ENCODE measurements at regions not wholly inside any gene's neighbourhood (a gene's known extent, or its start where the extent isn't known, plus 50 kb on each side); places are given as distances from the start of the nearest gene placed in this dataset.

- H3K9me1 ChIP-seq (ENCODE audit: control insufficient read depth, extremely low read depth, insufficient read depth, low read length) = no peaks in the 10 kb centered on the region
- dilution Hi-C loops (cut with MboI; ENCODE audit: extremely low pct_ligation_motif_present, low sequenced_read_pairs) = no loop called here
- H3K36me3 ChIP-seq (ENCODE audit: control insufficient read depth in 2 of 2, extremely low read depth in 1 of 2, insufficient read depth in 2 of 2, low read length in 2 of 2) = no peaks in the 10 kb centered on the region
- H3K27me3 ChIP-seq (ENCODE audit: control insufficient read depth, extremely low read depth, insufficient read depth, low read length) = no peaks in the 10 kb centered on the region
- H3K9me3 ChIP-seq (ENCODE audit: control insufficient read depth, low read depth, low read length) = no peaks in the 10 kb centered on the region
- no peak overlapping the region for H3K9ac ChIP-seq (ENCODE audit: control insufficient read depth, extremely low read depth, insufficient read depth, low read length)
- H2AFZ ChIP-seq (ENCODE audit: control insufficient read depth, low read length) = no peak overlapping the region
- TF ChIP-seq, protein P1, sequence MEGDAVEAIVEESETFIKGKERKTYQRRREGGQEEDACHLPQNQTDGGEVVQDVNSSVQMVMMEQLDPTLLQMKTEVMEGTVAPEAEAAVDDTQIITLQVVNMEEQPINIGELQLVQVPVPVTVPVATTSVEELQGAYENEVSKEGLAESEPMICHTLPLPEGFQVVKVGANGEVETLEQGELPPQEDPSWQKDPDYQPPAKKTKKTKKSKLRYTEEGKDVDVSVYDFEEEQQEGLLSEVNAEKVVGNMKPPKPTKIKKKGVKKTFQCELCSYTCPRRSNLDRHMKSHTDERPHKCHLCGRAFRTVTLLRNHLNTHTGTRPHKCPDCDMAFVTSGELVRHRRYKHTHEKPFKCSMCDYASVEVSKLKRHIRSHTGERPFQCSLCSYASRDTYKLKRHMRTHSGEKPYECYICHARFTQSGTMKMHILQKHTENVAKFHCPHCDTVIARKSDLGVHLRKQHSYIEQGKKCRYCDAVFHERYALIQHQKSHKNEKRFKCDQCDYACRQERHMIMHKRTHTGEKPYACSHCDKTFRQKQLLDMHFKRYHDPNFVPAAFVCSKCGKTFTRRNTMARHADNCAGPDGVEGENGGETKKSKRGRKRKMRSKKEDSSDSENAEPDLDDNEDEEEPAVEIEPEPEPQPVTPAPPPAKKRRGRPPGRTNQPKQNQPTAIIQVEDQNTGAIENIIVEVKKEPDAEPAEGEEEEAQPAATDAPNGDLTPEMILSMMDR (optimal IDR thresholded peaks at IDR 0.05 in 1 of 3, IDR thresholded peaks at IDR 0.05 in 1 of 3, conservative IDR thresholded peaks at IDR 0.05 in 1 of 3; ENCODE audit: extremely low read depth in 1 of 3, insufficient read depth in 2 of 3, low read length in 3 of 3) = no peak
- TF ChIP-seq EZH2 (IDR thresholded peaks at IDR 0.05; ENCODE audit: low read length) = no peak
- no peaks in the 10 kb centered on the region for H3K79me2 ChIP-seq (ENCODE audit: control insufficient read depth, insufficient read depth, low read length)
- H3K4me2 ChIP-seq (ENCODE audit: control insufficient read depth, extremely low read depth, insufficient read depth, low read depth, low read length) = no peak overlapping the region
- no peaks in the 10 kb centered on the region for H3K4me1 ChIP-seq (ENCODE audit: control insufficient read depth, extremely low read depth, insufficient read depth, low read length)
- H4K20me1 ChIP-seq (ENCODE audit: control insufficient read depth, extremely low read depth, insufficient read depth, low read length) = no peaks in the 10 kb centered on the region
- H3K27ac ChIP-seq (ENCODE audit: control insufficient read depth, insufficient read depth, low read length) = no peak overlapping the region
- DNase-seq (ENCODE audit: low read depth, low spot score) (no peak), FAIRE-seq (no peak)
- no peak overlapping the region for H3K4me3 ChIP-seq (ENCODE audit: control insufficient read depth in 2 of 3, extremely low read depth in 1 of 3, insufficient read depth in 2 of 3, low read depth in 1 of 3, low read length in 3 of 3)
Observed at GRCh38 chr7:125336326-125336725, 406.7 kb upstream of the POT1 start.

GRCh38 chr7:125326666-125327255, 397.1 kb upstream of the POT1 start:
- Histone ChIP-seq H4K20me1 (ENCODE audit: control insufficient read depth, extremely low read depth, insufficient read depth, low read length) (no peaks in the 10 kb centered on the region), H3K9ac (ENCODE audit: control insufficient read depth, extremely low read depth, insufficient read depth, low read length) (no peak overlapping the region), H3K4me2 (ENCODE audit: control insufficient read depth, extremely low read depth, insufficient read depth, low read depth, low read length) (no peak overlapping the region), H3K36me3 (ENCODE audit: control insufficient read depth in 2 of 2, extremely low read depth in 1 of 2, insufficient read depth in 2 of 2, low read length in 2 of 2) (no peaks in the 10 kb centered on the region), H2AFZ (ENCODE audit: control insufficient read depth, low read length) (no peak overlapping the region), H3K27me3 (ENCODE audit: control insufficient read depth, extremely low read depth, insufficient read depth, low read length) (no peaks in the 10 kb centered on the region), H3K27ac (ENCODE audit: control insufficient read depth, insufficient read depth, low read length) (no peak overlapping the region), H3K9me1 (ENCODE audit: control insufficient read depth, extremely low read depth, insufficient read depth, low read length) (no peaks in the 10 kb centered on the region), H3K4me3 (ENCODE audit: control insufficient read depth in 2 of 3, extremely low read depth in 1 of 3, insufficient read depth in 2 of 3, low read depth in 1 of 3, low read length in 3 of 3) (no peak overlapping the region), H3K9me3 (ENCODE audit: control insufficient read depth, low read depth, low read length) (no peaks in the 10 kb centered on the region), H3K4me1 (ENCODE audit: control insufficient read depth, extremely low read depth, insufficient read depth, low read length) (no peaks in the 10 kb centered on the region), H3K79me2 (ENCODE audit: control insufficient read depth, insufficient read depth, low read length) (no peaks in the 10 kb centered on the region)
- dilution Hi-C loops (cut with MboI; ENCODE audit: extremely low pct_ligation_motif_present, low sequenced_read_pairs) = no loop called here
- DNase-seq (ENCODE audit: low read depth, low spot score) (no peak), FAIRE-seq (no peak)
- TF ChIP-seq, protein P1 (optimal IDR thresholded peaks at IDR 0.05 in 1 of 3, IDR thresholded peaks at IDR 0.05 in 1 of 3, conservative IDR thresholded peaks at IDR 0.05 in 1 of 3; ENCODE audit: extremely low read depth in 1 of 3, insufficient read depth in 2 of 3, low read length in 3 of 3) = no peak
- TF ChIP-seq EZH2 (IDR thresholded peaks at IDR 0.05; ENCODE audit: low read length) = no peak

Data from keratinocyte (primary cell).